B cell (primary cell): ENCODE measurements at regions not wholly inside any gene's neighbourhood (a gene's known extent, or its start where the extent isn't known, plus 50 kb on each side); places are given as distances from the start of the nearest gene placed in this dataset.

Experiments used
- CTCF ChIP-seq: fragments of 200-600 bp; IDR thresholded peaks from one replicate; pipeline ENCODE4 v1.8.0; 2022; ENCODE audit warnings: antibody characterized with exemption, mild to moderate bottlenecking
- EZH2 ChIP-seq: IDR thresholded peaks from 2 replicates; pipeline ENCODE4 v1.6.1; 2012; ENCODE audit warnings: borderline replicate concordance, low read depth, mild to moderate bottlenecking, moderate library complexity, low read length; ENCODE audit not compliant: insufficient read depth, poor library complexity, severe bottlenecking

DNA sequence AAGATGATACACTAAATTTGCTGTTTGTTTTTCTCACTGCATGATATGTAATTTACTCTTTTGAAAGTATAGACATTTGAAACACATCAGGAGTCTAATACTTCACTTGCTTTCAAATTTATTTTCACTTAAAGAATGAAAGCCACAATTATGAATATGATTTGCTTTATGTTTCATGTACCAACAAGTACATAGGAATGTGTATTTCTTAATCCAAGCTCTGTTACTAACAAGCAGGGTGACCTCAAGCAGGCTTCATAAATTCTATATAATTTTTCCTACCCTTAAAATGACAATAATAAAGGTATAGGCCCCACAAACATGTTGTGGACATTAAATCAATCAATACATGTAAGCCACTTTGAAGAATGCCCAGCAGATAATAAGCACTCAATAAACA is 170.2 kb upstream of the P2RY1 start:
- TF ChIP-seq CTCF (no peak), EZH2 (no peak)
